Liver (tissue), 7 donors: ENCODE measurements at regions not wholly inside any gene's neighbourhood (a gene's known extent, or its start where the extent isn't known, plus 50 kb on each side); places are given as distances from the start of the nearest gene placed in this dataset.

ENCODE experiments used
- DNase-seq: peaks from one replicate; pipeline ENCODE4 v3.0.0-alpha.2; 2017; ENCODE audit warnings: low spot score
- H3K27ac ChIP-seq, 2 donors: one replicate each; pipeline ENCODE4 v1.7.0; 2013; ENCODE audit warnings: inconsistent platforms in 2 of 2, low read length in 2 of 2, control low read depth in 1 of 2, low read depth in 1 of 2, mild to moderate bottlenecking in 1 of 2
- H3K27me3 ChIP-seq, 4 donors: one replicate each; pipeline versions ENCODE4 v1.6.1 to v1.7.0; 2013; ENCODE audit warnings: low read length in 3 of 4, inconsistent platforms in 1 of 4, mild to moderate bottlenecking in 1 of 4, moderate library complexity in 1 of 4; ENCODE audit not compliant: control insufficient read depth in 4 of 4, insufficient read depth in 4 of 4
- H3K36me3 ChIP-seq, 4 donors: one replicate each; pipeline versions ENCODE4 v1.6.1 to v1.7.0; 2013; ENCODE audit warnings: low read length in 3 of 4, mild to moderate bottlenecking in 3 of 4, low read depth in 1 of 4, moderate library complexity in 1 of 4; ENCODE audit not compliant: control insufficient read depth in 4 of 4, insufficient read depth in 3 of 4
- H3K4me1 ChIP-seq, 4 donors: one replicate each; pipeline versions ENCODE4 v1.6.1 to v1.7.0; 2013; ENCODE audit warnings: low read length in 3 of 4, mild to moderate bottlenecking in 3 of 4, moderate library complexity in 1 of 4; ENCODE audit not compliant: control insufficient read depth in 4 of 4, insufficient read depth in 4 of 4
- H3K4me3 ChIP-seq, 3 donors: one replicate each; pipeline versions ENCODE4 v1.6.1 to v1.7.0; 2013; ENCODE audit warnings: low read length in 3 of 3, control low read depth in 1 of 3, low read depth in 1 of 3, mild to moderate bottlenecking in 1 of 3
- H3K9ac ChIP-seq, 2 donors: one replicate each; pipeline ENCODE4 v1.7.0; 2013; ENCODE audit warnings: low read length in 2 of 2, mild to moderate bottlenecking in 2 of 2, moderate library complexity in 2 of 2, control low read depth in 1 of 2, low read depth in 1 of 2
- H3K9me3 ChIP-seq, 4 donors: one replicate each; pipeline versions ENCODE4 v1.6.1 to v1.7.0; 2013; ENCODE audit warnings: low read length in 3 of 4; ENCODE audit not compliant: control insufficient read depth in 4 of 4
- ATF3 ChIP-seq: IDR thresholded peaks from 2 replicates; pipeline ENCODE4 v1.6.1; 2016; ENCODE audit warnings: antibody characterized with exemption
- EGR1 ChIP-seq, 2 donors: IDR thresholded peaks; 2 replicates each; pipeline ENCODE4 v1.6.1; 2016 to 2018; ENCODE audit warnings: antibody characterized with exemption in 2 of 2, low read depth in 2 of 2
- FOXA1 ChIP-seq: IDR thresholded peaks from 2 replicates; pipeline ENCODE4 v1.6.1; 2016; ENCODE audit warnings: antibody characterized with exemption
- GABPA ChIP-seq, 2 donors: IDR thresholded peaks in 1 of 2; conservative IDR thresholded peaks in 1 of 2; 2 replicates each; pipeline ENCODE4 v1.6.1; 2016; ENCODE audit warnings: antibody characterized with exemption in 2 of 2, mild to moderate bottlenecking in 1 of 2, moderate library complexity in 1 of 2
- HNF4A ChIP-seq, 2 donors: conservative IDR thresholded peaks; 2 replicates each; pipeline ENCODE4 v1.6.1; 2016; ENCODE audit warnings: antibody characterized with exemption in 2 of 2, mild to moderate bottlenecking in 2 of 2
- HNF4G ChIP-seq: IDR thresholded peaks from 2 replicates; pipeline ENCODE4 v1.6.1; 2016; ENCODE audit warnings: antibody characterized with exemption
- JUND ChIP-seq, 2 donors: IDR thresholded peaks; 2 replicates each; pipeline ENCODE4 v1.6.1; 2016; ENCODE audit warnings: antibody characterized with exemption in 2 of 2
- MAX ChIP-seq: IDR thresholded peaks from 2 replicates; pipeline ENCODE4 v1.6.1; 2016; ENCODE audit warnings: antibody characterized with exemption
- NR2F2 ChIP-seq: IDR thresholded peaks from 2 replicates; pipeline ENCODE4 v1.6.1; 2016; ENCODE audit warnings: antibody characterized with exemption
- RAD21 ChIP-seq, 2 donors: IDR thresholded peaks; 2 replicates each; pipeline ENCODE4 v1.6.1; 2016; ENCODE audit warnings: antibody characterized with exemption in 2 of 2, mild to moderate bottlenecking in 2 of 2
- RXRA ChIP-seq, 2 donors: IDR thresholded peaks; 2 replicates each; pipeline ENCODE4 v1.6.1; 2017 to 2018; ENCODE audit warnings: antibody characterized with exemption in 2 of 2, mild to moderate bottlenecking in 1 of 2
- SP1 ChIP-seq: IDR thresholded peaks from 2 replicates; pipeline ENCODE4 v1.6.1; 2018; ENCODE audit warnings: antibody characterized with exemption, mild to moderate bottlenecking
- TAF1 ChIP-seq: conservative IDR thresholded peaks from 2 replicates; pipeline ENCODE4 v1.6.1; 2016; ENCODE audit warnings: antibody characterized with exemption, mild to moderate bottlenecking
- YY1 ChIP-seq: IDR thresholded peaks from 2 replicates; pipeline ENCODE4 v1.6.1; 2016; ENCODE audit warnings: antibody characterized with exemption, mild to moderate bottlenecking
- WGBS: extraction: QIAGEN DNeasy Blood & Tissue Kit; methylation state at CpG from one replicate; pipeline ENCODE4 v1.1.7; 2013; 5-methylcytosine and 5-hydroxymethylcytosine counted together
- TF ChIP-seq, protein P1 (sequence below): IDR thresholded peaks from 2 replicates; pipeline ENCODE4 v1.6.1; 2016; ENCODE audit warnings: antibody characterized with exemption
- TF ChIP-seq, protein P2 (sequence below): IDR thresholded peaks from 2 replicates; pipeline ENCODE4 v1.6.1; 2016; ENCODE audit warnings: antibody characterized with exemption, mild to moderate bottlenecking
- donor health status: healthy.
- donor health status: healthy.
- donor health status: healthy.
- donor health status: healthy.

- Histone ChIP-seq H3K27me3 (no peaks in the 10 kb centered on the region), H3K36me3 (no peaks in the 10 kb centered on the region), H3K27ac (no peak overlapping the region), H3K9ac (no peak overlapping the region), H3K4me1 (peaks cover 0 to 1% (median 0%) of the 10 kb centered on the region in 4 donors), H3K4me3 (no peak overlapping the region), H3K9me3 (no peaks in the 10 kb centered on the region)
- 54% methylated on average over 3 of the region's 3 CpGs for WGBS
- TF ChIP-seq, protein P1, sequence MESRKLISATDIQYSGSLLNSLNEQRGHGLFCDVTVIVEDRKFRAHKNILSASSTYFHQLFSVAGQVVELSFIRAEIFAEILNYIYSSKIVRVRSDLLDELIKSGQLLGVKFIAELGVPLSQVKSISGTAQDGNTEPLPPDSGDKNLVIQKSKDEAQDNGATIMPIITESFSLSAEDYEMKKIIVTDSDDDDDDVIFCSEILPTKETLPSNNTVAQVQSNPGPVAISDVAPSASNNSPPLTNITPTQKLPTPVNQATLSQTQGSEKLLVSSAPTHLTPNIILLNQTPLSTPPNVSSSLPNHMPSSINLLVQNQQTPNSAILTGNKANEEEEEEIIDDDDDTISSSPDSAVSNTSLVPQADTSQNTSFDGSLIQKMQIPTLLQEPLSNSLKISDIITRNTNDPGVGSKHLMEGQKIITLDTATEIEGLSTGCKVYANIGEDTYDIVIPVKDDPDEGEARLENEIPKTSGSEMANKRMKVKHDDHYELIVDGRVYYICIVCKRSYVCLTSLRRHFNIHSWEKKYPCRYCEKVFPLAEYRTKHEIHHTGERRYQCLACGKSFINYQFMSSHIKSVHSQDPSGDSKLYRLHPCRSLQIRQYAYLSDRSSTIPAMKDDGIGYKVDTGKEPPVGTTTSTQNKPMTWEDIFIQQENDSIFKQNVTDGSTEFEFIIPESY = no peak
- TF ChIP-seq RAD21 (IDR thresholded peaks at IDR 0.05) (no peak), NR2F2 (no peak), GABPA (IDR thresholded peaks at IDR 0.05 in 1 of 2, conservative IDR thresholded peaks at IDR 0.05 in 1 of 2) (no peak), FOXA1 (no peak), HNF4A (conservative IDR thresholded peaks at IDR 0.05) (no peak), MAX (no peak), EGR1 (IDR thresholded peaks at IDR 0.05; ENCODE audit: low read depth in 2 of 2) (no peak)
- TF ChIP-seq, protein P2, sequence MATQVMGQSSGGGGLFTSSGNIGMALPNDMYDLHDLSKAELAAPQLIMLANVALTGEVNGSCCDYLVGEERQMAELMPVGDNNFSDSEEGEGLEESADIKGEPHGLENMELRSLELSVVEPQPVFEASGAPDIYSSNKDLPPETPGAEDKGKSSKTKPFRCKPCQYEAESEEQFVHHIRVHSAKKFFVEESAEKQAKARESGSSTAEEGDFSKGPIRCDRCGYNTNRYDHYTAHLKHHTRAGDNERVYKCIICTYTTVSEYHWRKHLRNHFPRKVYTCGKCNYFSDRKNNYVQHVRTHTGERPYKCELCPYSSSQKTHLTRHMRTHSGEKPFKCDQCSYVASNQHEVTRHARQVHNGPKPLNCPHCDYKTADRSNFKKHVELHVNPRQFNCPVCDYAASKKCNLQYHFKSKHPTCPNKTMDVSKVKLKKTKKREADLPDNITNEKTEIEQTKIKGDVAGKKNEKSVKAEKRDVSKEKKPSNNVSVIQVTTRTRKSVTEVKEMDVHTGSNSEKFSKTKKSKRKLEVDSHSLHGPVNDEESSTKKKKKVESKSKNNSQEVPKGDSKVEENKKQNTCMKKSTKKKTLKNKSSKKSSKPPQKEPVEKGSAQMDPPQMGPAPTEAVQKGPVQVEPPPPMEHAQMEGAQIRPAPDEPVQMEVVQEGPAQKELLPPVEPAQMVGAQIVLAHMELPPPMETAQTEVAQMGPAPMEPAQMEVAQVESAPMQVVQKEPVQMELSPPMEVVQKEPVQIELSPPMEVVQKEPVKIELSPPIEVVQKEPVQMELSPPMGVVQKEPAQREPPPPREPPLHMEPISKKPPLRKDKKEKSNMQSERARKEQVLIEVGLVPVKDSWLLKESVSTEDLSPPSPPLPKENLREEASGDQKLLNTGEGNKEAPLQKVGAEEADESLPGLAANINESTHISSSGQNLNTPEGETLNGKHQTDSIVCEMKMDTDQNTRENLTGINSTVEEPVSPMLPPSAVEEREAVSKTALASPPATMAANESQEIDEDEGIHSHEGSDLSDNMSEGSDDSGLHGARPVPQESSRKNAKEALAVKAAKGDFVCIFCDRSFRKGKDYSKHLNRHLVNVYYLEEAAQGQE = no peak
- DNase-seq = no peak
Measured at GRCh38 chr1:82227306-82228095, 426.8 kb downstream of the ADGRL2 start.

DNA sequence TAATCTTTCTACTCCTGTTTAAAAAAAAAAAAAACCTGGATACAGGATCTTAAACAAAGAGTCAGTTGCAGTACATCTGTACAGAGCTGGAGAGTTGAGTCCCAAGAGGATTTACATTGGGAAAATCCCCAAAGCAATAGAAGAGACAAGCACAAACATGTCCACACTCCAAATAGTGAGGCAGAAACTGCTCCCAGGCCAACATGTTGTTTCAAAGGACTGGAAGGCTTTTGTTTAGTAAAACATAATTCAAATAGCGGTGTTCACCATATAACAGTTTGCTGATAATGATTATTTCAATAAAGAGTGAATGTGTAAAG, 425.4 kb downstream of the ADGRL2 start:
- Histone ChIP-seq H3K9me3 (no peaks in the 10 kb centered on the region), H3K27ac (no peak overlapping the region), H3K9ac (no peak overlapping the region), H3K4me3 (no peak overlapping the region), H3K4me1 (peaks cover 0 to 1% (median 0%) of the 10 kb centered on the region in 4 donors), H3K36me3 (no peaks in the 10 kb centered on the region), H3K27me3 (no peaks in the 10 kb centered on the region)
- DNase-seq = no peak
- TF ChIP-seq RXRA (IDR thresholded peaks at IDR 0.05) (no peak), HNF4G (no peak), NR2F2 (no peak), SP1 (no peak), JUND (IDR thresholded peaks at IDR 0.05) (no peak), ATF3 (no peak), HNF4A (conservative IDR thresholded peaks at IDR 0.05) (no peak), TAF1 (no peak), GABPA (IDR thresholded peaks at IDR 0.05 in 1 of 2, conservative IDR thresholded peaks at IDR 0.05 in 1 of 2) (no peak), YY1 (no peak)
- TF ChIP-seq, protein P2 = no peak
- TF ChIP-seq, protein P1 = no peak
- 88% methylated on average over 1 of the region's 1 CpG for WGBS
